22Rv1 (cell line): ENCODE measurements at regions not wholly inside any gene's neighbourhood (a gene's known extent, or its start where the extent isn't known, plus 50 kb on each side); places are given as distances from the start of the nearest gene placed in this dataset.

Experiments
- CTCF ChIP-seq: fragments of 450-650 bp; IDR thresholded peaks from 2 replicates; pipeline ENCODE4 v1.5.1; 2017; ENCODE audit warnings: mild to moderate bottlenecking
- ZFX ChIP-seq: fragments of 450-650 bp; IDR thresholded peaks from 2 replicates; pipeline ENCODE4 v1.6.1; 2017; ENCODE audit warnings: antibody characterized with exemption, borderline replicate concordance

- TF ChIP-seq CTCF (no peak), ZFX (no peak)
Measured at GRCh38 chr12:43062201-43062895, 472.8 kb upstream of the PRICKLE1 start.
